CD4-positive, CD25-positive, alpha-beta regulatory T cell (primary cell): ENCODE measurements at regions not wholly inside any gene's neighbourhood (a gene's known extent, or its start where the extent isn't known, plus 50 kb on each side); places are given as distances from the start of the nearest gene placed in this dataset.

Experiments
- ATAC-seq, 2 donors: fragments of 150-1000 bp; cut with Tn5 transposase; one replicate each; pipeline ENCODE4 v1.10.0; 2021; ENCODE audit warnings: low read depth in 2 of 2, moderate number of reproducible peaks in 2 of 2, moderate library complexity in 1 of 2
- DNase-seq, 3 donors: peaks; one replicate each; pipeline versions ENCODE4 v3.0.0 to v3.0.0-alpha.2; 2012 to 2022; ENCODE audit warnings: mixed read lengths in 1 of 3
- H3K27ac ChIP-seq: one replicate; pipeline ENCODE4 v1.7.0; 2013; ENCODE audit warnings: mild to moderate bottlenecking, low read length; ENCODE audit not compliant: insufficient read depth, poor library complexity, severe bottlenecking
- H3K27me3 ChIP-seq: one replicate; pipeline ENCODE4 v1.7.0; 2013; ENCODE audit warnings: low read length; ENCODE audit not compliant: control insufficient read depth, insufficient read depth
- H3K36me3 ChIP-seq: one replicate; pipeline ENCODE4 v1.7.0; 2013; ENCODE audit warnings: mild to moderate bottlenecking, low read length, moderate library complexity; ENCODE audit not compliant: control insufficient read depth, insufficient read depth
- H3K4me1 ChIP-seq: 2 replicates; pipeline ENCODE4 v1.7.0; 2013; ENCODE audit warnings: mild to moderate bottlenecking, low read length; ENCODE audit not compliant: insufficient read depth, control insufficient read depth, poor library complexity, severe bottlenecking
- H3K4me3 ChIP-seq: one replicate; pipeline ENCODE4 v1.7.0; 2013; ENCODE audit warnings: low read depth, mild to moderate bottlenecking, low read length, moderate library complexity
- H3K9me3 ChIP-seq, 2 experiments: 1 replicate in 1 of 2; 2 replicates in 1 of 2; pipeline ENCODE4 v1.7.0; 2013; ENCODE audit warnings: low read length in 2 of 2, mild to moderate bottlenecking in 1 of 2, moderate library complexity in 1 of 2; ENCODE audit not compliant: control insufficient read depth in 2 of 2
- H3K27ac Mint-ChIP-seq, 3 donors: one replicate each; pipeline ENCODE4 v1.8.0; 2020 to 2022; ENCODE audit warnings: mild to moderate bottlenecking in 3 of 3, mixed read lengths in 3 of 3, moderate library complexity in 2 of 3
- H3K27me3 Mint-ChIP-seq: one replicate; pipeline ENCODE4 v1.8.0; 2022; ENCODE audit warnings: mild to moderate bottlenecking, mixed read lengths
- H3K36me3 Mint-ChIP-seq: one replicate; pipeline ENCODE4 v1.8.0; 2020; ENCODE audit warnings: mixed read lengths
- H3K4me1 Mint-ChIP-seq, 4 donors: one replicate each; pipeline ENCODE4 v1.8.0; 2020 to 2022; ENCODE audit warnings: mixed read lengths in 4 of 4, mild to moderate bottlenecking in 1 of 4
- H3K4me3 Mint-ChIP-seq, 4 donors: one replicate each; pipeline ENCODE4 v1.8.0; 2020 to 2022; ENCODE audit warnings: mild to moderate bottlenecking in 4 of 4, mixed read lengths in 4 of 4, moderate library complexity in 3 of 4
- H3K9me3 Mint-ChIP-seq, 7 donors: one replicate each; pipeline ENCODE4 v1.8.0; 2020 to 2022; ENCODE audit warnings: mixed read lengths in 7 of 7, mild to moderate bottlenecking in 3 of 7, moderate library complexity in 2 of 7

DNA sequence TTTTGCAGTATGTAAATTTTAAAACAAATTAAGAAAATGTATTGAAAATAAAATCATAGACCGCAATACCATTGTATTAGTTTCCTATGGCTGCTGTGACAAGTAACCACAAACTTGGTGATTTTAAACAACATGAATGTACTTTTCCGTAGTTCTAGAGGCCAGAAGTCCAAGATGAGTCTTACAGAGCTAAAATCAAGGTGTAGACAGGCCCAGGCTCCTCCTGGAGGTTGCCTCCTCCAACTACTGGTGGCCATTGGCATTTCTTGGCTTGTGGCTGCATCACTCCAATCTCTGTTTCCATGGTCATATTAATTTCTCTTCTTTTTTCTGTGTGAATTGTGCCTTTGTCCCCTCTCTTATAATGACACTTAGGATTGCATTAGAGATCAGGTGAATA lies 59.2 kb upstream of the ETAA1 start:
- peaks cover 2% of the 10 kb centered on the region for H3K27me3 ChIP-seq
- no peak for DNase-seq
- no peak overlapping the region for H3K27ac ChIP-seq
- no peaks in the 10 kb centered on the region for H3K4me1 ChIP-seq
- no peak overlapping the region for H3K4me3 ChIP-seq
- Mint-ChIP-seq H3K9me3 (peaks cover 0 to 2% (median 0%) of the 10 kb centered on the region in 7 donors), H3K4me3 (no peak overlapping the region), H3K36me3 (no peaks in the 10 kb centered on the region), H3K27me3 (peaks cover 4% of the 10 kb centered on the region), H3K27ac (no peak overlapping the region), H3K4me1 (no peaks in the 10 kb centered on the region)
- no peak for ATAC-seq
- no peaks in the 10 kb centered on the region for H3K9me3 ChIP-seq
- no peaks in the 10 kb centered on the region for H3K36me3 ChIP-seq

DNA sequence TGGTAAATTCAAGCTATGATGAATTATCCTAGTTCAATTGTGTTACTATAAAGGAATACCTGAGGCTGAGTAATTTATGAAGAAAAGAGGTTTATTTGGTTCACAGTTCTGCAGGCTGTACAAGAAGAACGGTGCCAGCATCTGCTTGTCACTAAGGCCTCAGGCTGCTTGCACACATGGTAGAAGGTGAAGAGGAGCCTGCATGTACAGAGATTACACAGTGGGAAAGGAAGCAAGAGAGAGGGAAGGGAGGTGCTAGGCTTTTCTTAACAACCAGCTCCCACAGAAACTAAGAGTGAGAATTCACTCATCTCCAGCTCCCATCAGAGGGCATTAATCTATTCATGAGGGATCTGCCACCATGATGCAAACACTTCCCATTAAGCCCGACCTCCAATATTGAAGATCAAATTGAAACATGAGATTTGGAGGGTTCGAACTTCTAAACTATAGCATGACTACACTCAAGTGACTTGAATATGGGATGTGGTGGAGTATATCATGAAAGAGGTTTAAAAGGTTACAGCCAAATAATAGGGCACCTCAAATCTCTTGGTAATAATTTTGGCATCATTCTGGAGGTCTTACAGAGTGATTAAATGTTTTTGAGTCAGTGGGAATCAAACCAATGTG lies 58.4 kb upstream of the ETAA1 start:
- Histone ChIP-seq H3K4me1 (no peaks in the 10 kb centered on the region), H3K9me3 (no peaks in the 10 kb centered on the region), H3K27ac (no peak overlapping the region), H3K4me3 (no peak overlapping the region), H3K27me3 (peaks cover 2% of the 10 kb centered on the region), H3K36me3 (no peaks in the 10 kb centered on the region)
- Mint-ChIP-seq H3K27ac (no peak overlapping the region), H3K27me3 (peaks cover 7% of the 10 kb centered on the region), H3K4me3 (no peak overlapping the region), H3K9me3 (peaks cover 0 to 5% (median 0%) of the 10 kb centered on the region in 7 donors), H3K36me3 (no peaks in the 10 kb centered on the region), H3K4me1 (no peaks in the 10 kb centered on the region)
- no peak for ATAC-seq
- no peak for DNase-seq

DNA sequence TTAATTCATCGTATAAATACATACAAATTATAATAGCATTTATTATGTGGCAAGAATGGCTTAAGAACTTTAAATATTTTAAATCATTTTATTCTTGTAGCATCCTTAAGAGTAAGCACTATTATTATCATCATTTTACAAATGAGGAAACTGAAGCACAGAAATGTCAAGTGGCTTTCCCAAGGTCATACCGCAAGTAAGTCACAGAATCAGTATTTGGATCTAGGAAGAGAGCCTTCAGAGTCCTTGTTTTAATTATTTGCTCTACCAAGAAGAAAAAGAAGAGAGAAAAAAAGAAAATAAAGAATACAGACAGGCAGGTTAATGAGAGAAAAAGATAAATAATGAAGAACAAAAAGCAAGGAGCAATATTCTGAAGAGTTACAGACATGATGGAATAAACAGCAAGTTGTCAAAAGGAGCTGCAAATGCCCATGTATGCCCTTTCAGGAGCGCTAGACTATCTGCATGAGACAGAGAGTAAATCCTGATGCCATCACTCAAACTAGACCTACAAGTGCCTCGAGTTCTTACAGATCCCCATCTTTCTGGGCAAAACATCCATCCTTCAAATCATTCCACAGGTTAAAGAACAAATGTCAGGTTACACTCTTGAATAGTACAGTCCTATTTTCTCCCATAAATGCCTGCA lies 57.8 kb upstream of the ETAA1 start:
- H3K27me3 ChIP-seq: peaks cover 2% of the 10 kb centered on the region
- H3K4me3 ChIP-seq: no peak overlapping the region
- Mint-ChIP-seq H3K4me1 (no peaks in the 10 kb centered on the region), H3K27me3 (peaks cover 7% of the 10 kb centered on the region), H3K9me3 (peaks cover 0 to 5% (median 0%) of the 10 kb centered on the region in 7 donors), H3K36me3 (no peaks in the 10 kb centered on the region), H3K4me3 (no peak overlapping the region), H3K27ac (no peak overlapping the region)
- H3K36me3 ChIP-seq: no peaks in the 10 kb centered on the region
- H3K27ac ChIP-seq: no peak overlapping the region
- no peak for DNase-seq
- H3K4me1 ChIP-seq: no peaks in the 10 kb centered on the region
- H3K9me3 ChIP-seq: no peaks in the 10 kb centered on the region
- ATAC-seq: no peak

DNA sequence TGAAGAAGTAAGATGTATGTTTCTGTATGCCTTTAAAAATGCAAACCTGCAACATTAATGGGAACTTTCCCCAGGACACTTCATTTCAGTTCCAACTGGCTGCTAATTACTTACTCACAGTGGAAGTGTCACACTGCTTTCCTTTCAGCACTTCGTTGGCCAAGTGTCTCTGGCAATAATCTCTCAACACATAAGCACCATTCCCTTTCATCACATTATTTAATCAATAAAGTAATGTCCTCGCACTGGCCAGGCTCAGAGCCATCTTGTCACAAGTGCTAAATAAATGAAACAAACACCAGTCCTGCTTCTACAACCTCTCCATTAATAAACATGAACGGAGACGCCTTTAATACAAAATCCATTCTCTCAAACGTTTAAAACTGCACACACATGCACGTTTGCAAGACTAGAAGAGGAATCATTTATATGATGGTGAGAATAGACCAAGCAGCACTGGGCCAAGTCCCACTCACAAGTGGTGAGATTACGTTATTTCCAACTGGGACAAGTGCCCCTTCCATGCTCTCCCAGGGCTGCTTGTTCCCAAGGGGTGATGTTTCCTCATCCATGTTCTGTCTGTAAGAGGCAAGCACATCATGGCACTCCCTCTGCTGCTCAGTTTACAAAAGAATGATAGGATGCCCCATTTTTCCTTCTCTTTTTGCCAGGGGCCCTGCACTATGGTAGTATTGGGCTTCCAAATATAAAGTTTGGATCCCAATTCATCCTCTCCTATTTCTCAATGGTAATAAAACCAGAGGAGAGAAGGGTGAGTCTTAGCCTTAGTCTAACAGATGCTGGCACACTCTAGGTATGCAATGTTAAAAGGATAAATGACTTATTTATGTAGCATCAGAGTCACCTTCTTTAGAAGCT lies 56.8 kb upstream of the ETAA1 start:
- Mint-ChIP-seq H3K27ac (no peak overlapping the region), H3K9me3 (peaks cover 0 to 5% (median 0%) of the 10 kb centered on the region in 7 donors), H3K4me1 (no peaks in the 10 kb centered on the region), H3K4me3 (no peak overlapping the region), H3K36me3 (no peaks in the 10 kb centered on the region), H3K27me3 (peaks cover 7% of the 10 kb centered on the region)
- H3K4me3 ChIP-seq: no peak overlapping the region
- H3K4me1 ChIP-seq: no peaks in the 10 kb centered on the region
- ATAC-seq: no peak
- no peaks in the 10 kb centered on the region for H3K9me3 ChIP-seq
- peaks cover 2% of the 10 kb centered on the region for H3K27me3 ChIP-seq
- DNase-seq: no peak
- no peaks in the 10 kb centered on the region for H3K36me3 ChIP-seq
- H3K27ac ChIP-seq: no peak overlapping the region

DNA sequence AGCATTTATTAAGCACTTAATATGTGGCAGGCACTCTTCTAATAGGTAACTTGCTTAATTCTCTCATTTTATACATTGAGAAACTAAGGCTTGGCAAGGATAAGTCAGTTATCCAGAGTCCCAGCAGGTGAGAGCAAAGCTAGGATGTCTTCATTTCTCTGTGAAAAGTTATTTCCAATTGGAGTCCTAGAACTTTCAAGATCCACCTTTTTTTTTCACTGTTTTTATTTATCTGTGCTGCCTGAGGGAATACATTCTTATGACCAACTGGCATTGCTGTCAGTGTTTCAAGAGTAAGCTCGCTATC lies 56.2 kb upstream of the ETAA1 start:
- no peaks in the 10 kb centered on the region for H3K36me3 Mint-ChIP-seq
- H3K27me3 Mint-ChIP-seq: peaks cover 11% of the 10 kb centered on the region
- H3K9me3 Mint-ChIP-seq: peaks cover 0 to 5% (median 0%) of the 10 kb centered on the region in 7 donors
- no peak overlapping the region for H3K27ac ChIP-seq
- H3K4me3 ChIP-seq: no peak overlapping the region
- no peak overlapping the region for H3K27ac Mint-ChIP-seq
- no peak overlapping the region for H3K4me3 Mint-ChIP-seq
- no peaks in the 10 kb centered on the region for H3K9me3 ChIP-seq
- H3K36me3 ChIP-seq: no peaks in the 10 kb centered on the region
- no peaks in the 10 kb centered on the region for H3K4me1 Mint-ChIP-seq
- no peak for ATAC-seq
- H3K27me3 ChIP-seq: peaks cover 2% of the 10 kb centered on the region
- H3K4me1 ChIP-seq: no peaks in the 10 kb centered on the region
- no peak for DNase-seq

DNA sequence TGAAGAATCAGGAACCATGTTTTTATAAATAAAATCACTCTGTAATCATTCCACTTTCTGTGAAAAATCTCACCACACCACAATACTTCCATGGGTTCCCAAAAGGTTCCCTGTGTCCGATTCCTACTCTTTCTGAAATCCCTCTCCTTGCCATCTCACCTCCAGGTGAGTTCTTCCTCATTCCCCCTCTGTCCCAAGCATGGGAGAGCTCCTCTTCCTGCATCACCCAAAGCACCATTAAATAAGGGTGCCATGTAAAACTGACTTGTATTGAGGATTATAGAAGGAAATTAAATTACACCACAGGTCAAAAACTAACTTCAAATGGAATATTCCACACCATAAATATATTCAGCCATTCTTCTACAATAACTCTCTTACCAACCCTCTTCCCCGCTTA lies 55.8 kb upstream of the ETAA1 start:
- no peaks in the 10 kb centered on the region for H3K36me3 ChIP-seq
- no peak overlapping the region for H3K4me3 ChIP-seq
- Mint-ChIP-seq H3K36me3 (no peaks in the 10 kb centered on the region), H3K4me1 (no peaks in the 10 kb centered on the region), H3K27ac (no peak overlapping the region), H3K9me3 (peaks cover 0 to 5% (median 0%) of the 10 kb centered on the region in 7 donors), H3K27me3 (peaks cover 11% of the 10 kb centered on the region), H3K4me3 (no peak overlapping the region)
- H3K27me3 ChIP-seq: peaks cover 2% of the 10 kb centered on the region
- no peak for DNase-seq
- no peak for ATAC-seq
- H3K9me3 ChIP-seq: no peaks in the 10 kb centered on the region
- no peak overlapping the region for H3K27ac ChIP-seq
- no peaks in the 10 kb centered on the region for H3K4me1 ChIP-seq

DNA sequence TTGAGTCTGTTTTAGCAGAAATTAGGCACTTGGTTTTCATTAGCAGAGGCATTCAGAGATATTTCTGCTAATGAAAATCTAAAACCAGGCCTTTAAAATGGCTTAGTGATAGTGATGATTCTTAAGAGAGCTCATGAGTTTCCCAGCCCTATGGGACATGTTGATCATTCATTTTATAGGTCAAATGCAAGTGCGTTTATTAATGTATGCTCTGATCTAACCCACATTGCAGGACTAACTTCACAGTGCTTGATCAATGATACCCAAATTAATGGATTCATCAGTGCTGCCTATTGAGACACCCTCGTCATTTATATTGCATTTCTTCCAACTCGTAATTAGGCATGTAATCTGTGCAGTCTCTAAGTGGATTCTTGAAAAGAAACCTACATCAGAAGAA lies 54.7 kb upstream of the ETAA1 start:
- Mint-ChIP-seq H3K4me3 (no peak overlapping the region), H3K4me1 (no peaks in the 10 kb centered on the region), H3K9me3 (peaks cover 0 to 5% (median 0%) of the 10 kb centered on the region in 7 donors), H3K27me3 (peaks cover 11% of the 10 kb centered on the region), H3K36me3 (no peaks in the 10 kb centered on the region), H3K27ac (no peak overlapping the region)
- no peak for DNase-seq
- H3K4me3 ChIP-seq: no peak overlapping the region
- H3K27me3 ChIP-seq: peaks cover 4% of the 10 kb centered on the region
- H3K9me3 ChIP-seq: no peaks in the 10 kb centered on the region
- no peaks in the 10 kb centered on the region for H3K36me3 ChIP-seq
- H3K27ac ChIP-seq: no peak overlapping the region
- no peak for ATAC-seq
- no peaks in the 10 kb centered on the region for H3K4me1 ChIP-seq
